Testis (tissue), 2 donors: ENCODE measurements at regions not wholly inside any gene's neighbourhood (a gene's known extent, or its start where the extent isn't known, plus 50 kb on each side); places are given as distances from the start of the nearest gene placed in this dataset.
"Not testable (repeated sequence)": the region's sequence is repeated elsewhere in the genome, so short reads cannot be mapped to it uniquely, and the experiment has no call there.

Experiments used
- DNase-seq: peaks from one replicate; pipeline ENCODE4 v3.0.0-alpha.2; 2019
- H3K27ac ChIP-seq, 2 donors: fragments of 200-600 bp; sonication (generic); one replicate each; pipeline ENCODE4 v1.5.1; 2019
- H3K27me3 ChIP-seq: fragments of 200-600 bp; sonication (generic); one replicate; pipeline ENCODE4 v1.5.1; 2019
- H3K36me3 ChIP-seq: fragments of 200-600 bp; sonication (generic); one replicate; pipeline ENCODE4 v1.5.1; 2017; ENCODE audit warnings: low read depth; ENCODE audit errors: missing control alignments
- H3K4me1 ChIP-seq: fragments of 200-600 bp; sonication (generic); one replicate; pipeline ENCODE4 v1.5.1; 2019
- H3K4me3 ChIP-seq, 2 donors: fragments of 200-600 bp; sonication (generic); one replicate each; pipeline ENCODE4 v1.5.1; 2017 to 2019
- H3K9me3 ChIP-seq: fragments of 200-600 bp; sonication (generic); one replicate; pipeline ENCODE4 v1.5.1; 2017
- POLR2A ChIP-seq: fragments of 450-650 bp; IDR thresholded peaks from one replicate; pipeline ENCODE4 v1.6.1; 2017; ENCODE audit warnings: antibody characterized with exemption, mild to moderate bottlenecking, moderate library complexity
- WGBS, 2 donors: methylation state at CpG; one replicate each; pipeline ENCODE4 v1.1.5; 2018; 5-methylcytosine and 5-hydroxymethylcytosine counted together
- intact Hi-C: fragments of 100-400 bp; cut with DNase I; formaldehyde crosslinking; loops from one replicate; pipeline ENCODE4 v1.15.1; 2023; ENCODE audit warnings: low total_unique reads
- TF ChIP-seq, protein P1 (sequence below), 3 experiments: fragments of 450-650 bp in 2 of 3; fragments of 200-600 bp in 1 of 3; sonication (generic) in 1 of 3; IDR thresholded peaks; one replicate each; pipeline ENCODE4 v1.5.1; 2016 to 2019; ENCODE audit warnings: antibody characterized with exemption in 3 of 3, mild to moderate bottlenecking in 2 of 3, moderate library complexity in 1 of 3

DNA sequence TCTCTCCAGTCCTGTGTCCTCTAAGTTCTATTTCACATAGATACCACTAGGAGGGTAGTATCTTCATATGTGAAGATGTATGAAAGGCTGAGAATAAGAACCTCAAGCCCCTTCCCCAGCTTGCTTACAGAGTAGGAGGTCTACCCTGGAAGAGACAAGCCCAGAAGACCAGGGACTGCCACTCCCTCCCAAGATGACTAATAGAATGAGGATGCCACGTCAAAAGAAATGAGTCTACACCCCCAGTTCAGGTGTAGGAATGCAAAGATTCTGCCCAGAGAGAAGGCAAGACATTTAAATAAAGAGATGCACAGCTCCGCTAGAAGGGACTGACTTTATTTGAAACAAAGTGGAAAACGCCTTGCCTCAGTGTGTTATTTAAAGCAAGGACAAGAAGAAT is 1006.0 kb upstream of the USP15 start:
- DNase-seq = no peak
- WGBS, 2 donors = 64 to 77% methylated on average over 3 of the region's 3 CpGs
- intact Hi-C loops = no loop called here

DNA sequence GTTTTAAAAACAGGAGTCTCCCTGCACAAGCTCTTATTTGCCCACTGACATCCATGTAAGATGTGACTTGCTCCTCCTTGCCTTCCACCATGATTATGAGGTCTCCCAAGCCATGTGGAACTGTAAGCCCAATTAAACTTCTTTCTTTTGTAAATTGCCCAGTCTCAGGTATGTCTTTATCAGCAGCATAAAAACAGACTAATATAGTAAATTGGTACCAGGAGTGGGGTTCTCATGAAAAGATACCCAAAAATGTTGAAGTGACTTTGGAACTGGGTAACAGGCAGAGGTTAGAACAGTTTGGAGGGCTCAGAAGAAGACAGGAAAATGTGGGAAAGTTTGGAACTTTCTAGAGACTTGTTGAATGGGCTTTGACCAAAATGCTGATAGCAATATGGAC is 995.9 kb upstream of the USP15 start:
- H3K36me3 ChIP-seq, H3K27me3 ChIP-seq, DNase-seq, H3K9me3 ChIP-seq, H3K4me1 ChIP-seq, H3K4me3 ChIP-seq, intact Hi-C loops, H3K27ac ChIP-seq: not testable (repeated sequence)

More for the DNA sequence above, 1006.0 kb upstream of the USP15 start:
- no peaks in the 10 kb centered on the region for H3K9me3 ChIP-seq
- no peak for TF ChIP-seq POLR2A
- TF ChIP-seq, protein P1, sequence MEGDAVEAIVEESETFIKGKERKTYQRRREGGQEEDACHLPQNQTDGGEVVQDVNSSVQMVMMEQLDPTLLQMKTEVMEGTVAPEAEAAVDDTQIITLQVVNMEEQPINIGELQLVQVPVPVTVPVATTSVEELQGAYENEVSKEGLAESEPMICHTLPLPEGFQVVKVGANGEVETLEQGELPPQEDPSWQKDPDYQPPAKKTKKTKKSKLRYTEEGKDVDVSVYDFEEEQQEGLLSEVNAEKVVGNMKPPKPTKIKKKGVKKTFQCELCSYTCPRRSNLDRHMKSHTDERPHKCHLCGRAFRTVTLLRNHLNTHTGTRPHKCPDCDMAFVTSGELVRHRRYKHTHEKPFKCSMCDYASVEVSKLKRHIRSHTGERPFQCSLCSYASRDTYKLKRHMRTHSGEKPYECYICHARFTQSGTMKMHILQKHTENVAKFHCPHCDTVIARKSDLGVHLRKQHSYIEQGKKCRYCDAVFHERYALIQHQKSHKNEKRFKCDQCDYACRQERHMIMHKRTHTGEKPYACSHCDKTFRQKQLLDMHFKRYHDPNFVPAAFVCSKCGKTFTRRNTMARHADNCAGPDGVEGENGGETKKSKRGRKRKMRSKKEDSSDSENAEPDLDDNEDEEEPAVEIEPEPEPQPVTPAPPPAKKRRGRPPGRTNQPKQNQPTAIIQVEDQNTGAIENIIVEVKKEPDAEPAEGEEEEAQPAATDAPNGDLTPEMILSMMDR (IDR thresholded peaks at IDR 0.05) = no peak
- no peaks in the 10 kb centered on the region for H3K27me3 ChIP-seq
- H3K36me3 ChIP-seq = no peaks in the 10 kb centered on the region
- H3K27ac ChIP-seq = no peak overlapping the region
- no peak overlapping the region for H3K4me3 ChIP-seq
- no peaks in the 10 kb centered on the region for H3K4me1 ChIP-seq

DNA sequence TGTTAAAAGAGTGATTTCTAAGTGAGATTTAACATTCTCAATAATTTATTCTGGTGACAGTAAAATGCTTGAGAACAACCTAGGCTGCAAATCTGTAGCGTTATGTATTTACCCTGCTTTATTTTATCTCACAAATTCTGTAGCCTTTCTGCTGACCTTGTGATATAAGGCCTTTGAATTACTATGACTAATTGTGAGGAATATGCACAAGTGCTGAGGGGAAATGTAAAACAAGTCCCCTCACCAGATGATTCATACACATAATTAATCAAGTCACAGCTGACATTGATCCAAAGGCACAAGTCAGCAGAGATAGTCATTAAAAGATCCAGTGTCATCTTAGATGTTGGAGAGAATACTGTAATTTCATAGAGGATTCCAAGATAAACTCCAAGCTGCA is 992.7 kb upstream of the USP15 start:
- Histone ChIP-seq H3K4me1 (no peaks in the 10 kb centered on the region), H3K36me3 (no peaks in the 10 kb centered on the region), H3K27me3 (no peaks in the 10 kb centered on the region), H3K27ac (no peak overlapping the region), H3K4me3 (no peak overlapping the region), H3K9me3 (no peaks in the 10 kb centered on the region)
- DNase-seq = no peak
- WGBS, 2 donors = 43 to 47% methylated on average over 1 of the region's 1 CpG
- no peak for TF ChIP-seq POLR2A
- TF ChIP-seq, protein P1 (IDR thresholded peaks at IDR 0.05) = no peak
- intact Hi-C loops = no loop called here

DNA sequence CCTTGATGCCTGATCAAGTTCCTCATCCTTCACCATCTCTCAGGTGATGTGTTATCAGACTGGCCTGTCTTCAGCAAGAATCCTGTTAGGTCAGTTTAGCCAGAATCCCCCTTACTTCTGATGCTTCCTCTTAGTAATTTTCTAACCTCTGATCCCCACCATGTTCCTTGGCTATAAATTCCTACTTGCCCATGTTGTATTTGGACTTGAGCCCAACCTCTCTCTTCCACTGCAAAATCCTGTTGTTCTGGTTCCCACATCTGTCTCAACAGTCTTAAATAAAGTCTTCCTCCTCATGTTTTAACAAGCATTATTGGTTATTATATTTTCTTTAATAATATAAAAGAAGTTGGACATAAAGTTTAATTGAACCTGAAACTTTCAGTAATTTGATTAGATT is 987.8 kb upstream of the USP15 start:
- no peak for DNase-seq

DNA sequence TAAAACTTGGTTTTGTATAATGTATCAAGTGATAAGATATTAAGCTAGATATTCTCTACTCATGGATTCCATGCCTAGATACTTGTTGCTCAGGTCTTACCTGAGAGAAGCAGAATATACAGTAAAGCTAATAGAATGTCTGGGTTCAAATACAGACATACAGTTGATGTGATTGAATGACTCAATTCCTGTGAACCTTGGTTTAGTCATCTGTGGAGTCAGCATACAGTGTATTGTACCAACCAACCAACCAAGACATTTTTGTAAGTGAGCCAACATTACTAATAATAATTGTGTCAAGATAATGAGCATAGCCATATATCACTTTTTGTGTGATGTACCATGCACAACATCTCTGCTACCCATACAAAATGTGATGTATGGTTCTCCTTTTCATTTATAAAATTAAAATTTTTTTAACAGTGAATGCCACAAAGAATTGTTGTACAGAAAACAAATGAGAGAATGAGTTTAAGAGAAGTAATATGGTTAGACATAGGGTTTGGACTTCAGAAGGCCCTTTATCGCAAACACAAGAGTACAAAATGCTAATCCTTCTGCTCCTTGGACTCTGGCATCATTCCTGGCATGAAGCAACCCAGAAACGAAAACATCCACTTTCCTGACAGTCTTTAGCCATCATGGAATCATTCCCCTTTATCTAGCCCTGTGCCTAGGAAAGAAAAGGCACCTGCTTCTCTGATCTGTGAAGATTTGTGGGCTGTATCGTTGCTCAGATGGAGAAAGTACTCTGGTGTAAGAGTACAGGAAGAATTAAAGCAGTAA is 977.2 kb upstream of the USP15 start:
- Histone ChIP-seq H3K4me3 (no peak overlapping the region), H3K9me3 (no peaks in the 10 kb centered on the region), H3K27me3 (no peaks in the 10 kb centered on the region), H3K4me1 (no peaks in the 10 kb centered on the region), H3K36me3 (no peaks in the 10 kb centered on the region), H3K27ac (no peak overlapping the region)
- TF ChIP-seq, protein P1 (IDR thresholded peaks at IDR 0.05) = no peak
- no peak for TF ChIP-seq POLR2A
- intact Hi-C loops = no loop called here
- no peak for DNase-seq
- WGBS, 2 donors = 66 to 70% methylated on average over 3 of the region's 3 CpGs

More for the DNA sequence above, 987.8 kb upstream of the USP15 start:
- no peak overlapping the region for H3K27ac ChIP-seq
- no peaks in the 10 kb centered on the region for H3K27me3 ChIP-seq
- intact Hi-C loops = no loop called here
- no peak overlapping the region for H3K4me3 ChIP-seq
- no peaks in the 10 kb centered on the region for H3K9me3 ChIP-seq
- H3K4me1 ChIP-seq = no peaks in the 10 kb centered on the region
- TF ChIP-seq POLR2A = no peak
- TF ChIP-seq, protein P1 (IDR thresholded peaks at IDR 0.05) = no peak
- no peaks in the 10 kb centered on the region for H3K36me3 ChIP-seq
